Heart right ventricle (tissue), 16 donors: ENCODE measurements at regions not wholly inside any gene's neighbourhood (a gene's known extent, or its start where the extent isn't known, plus 50 kb on each side); places are given as distances from the start of the nearest gene placed in this dataset.
A peak's percentile ranks its signal among the peaks of the same experiment; 100 is the strongest.

Source experiments
- ATAC-seq, 8 donors: fragments of 200-7000 bp; cut with Tn5 transposase; one replicate each; pipeline ENCODE4 v1.9.1; 2020; ENCODE audit warnings: mild to moderate bottlenecking in 8 of 8, moderate library complexity in 8 of 8, moderate number of reproducible peaks in 1 of 8
- DNase-seq, 2 donors: peaks; one replicate each; pipeline ENCODE4 v3.0.0-alpha.2; 2020
- H3K27ac ChIP-seq, 10 donors: fragments of 200-600 bp; sonication (generic) in 2 of 10; one replicate each; pipeline versions ENCODE4 v1.5.0 to v1.8.0; 2020 to 2022; ENCODE audit warnings: mild to moderate bottlenecking in 3 of 10
- H3K27me3 ChIP-seq, 7 donors: fragments of 200-600 bp; one replicate each; pipeline ENCODE4 v1.8.0; 2021 to 2022; ENCODE audit warnings: mild to moderate bottlenecking in 2 of 7
- H3K36me3 ChIP-seq, 9 donors: fragments of 200-600 bp; sonication (generic) in 1 of 9; one replicate each; pipeline versions ENCODE4 v1.5.0 to v1.8.0; 2020 to 2022; ENCODE audit warnings: mild to moderate bottlenecking in 2 of 9
- H3K4me1 ChIP-seq, 9 donors: fragments of 200-600 bp; sonication (generic) in 1 of 9; one replicate each; pipeline versions ENCODE4 v1.5.0 to v1.8.0; 2020 to 2022; ENCODE audit warnings: mild to moderate bottlenecking in 4 of 9
- H3K4me3 ChIP-seq, 10 donors: fragments of 200-600 bp; sonication (generic) in 2 of 10; one replicate each; pipeline versions ENCODE4 v1.5.0 to v1.8.0; 2020 to 2022; ENCODE audit warnings: mild to moderate bottlenecking in 7 of 10, moderate library complexity in 2 of 10
- H3K9me3 ChIP-seq, 11 donors: fragments of 200-600 bp in 10 of 11; sonication (generic) in 2 of 11; one replicate each; pipeline versions ENCODE4 v1.5.0 to v1.8.0; 2013 to 2022; ENCODE audit warnings: mild to moderate bottlenecking in 2 of 11, control low read depth in 1 of 11, moderate library complexity in 1 of 11
- WGBS, 2 donors: extraction: QIAGEN DNeasy Blood & Tissue Kit; methylation state at CpG; one replicate each; pipeline ENCODE4 v1.1.7; 2013; ENCODE audit warnings: inconsistent platforms in 1 of 2; 5-methylcytosine and 5-hydroxymethylcytosine counted together
- intact Hi-C, 10 donors: fragments of 100-400 bp; cut with DNase I; formaldehyde crosslinking; loops; one replicate each; pipeline versions ENCODE4 v1.11.1 to v1.14.2; 2022
- TF ChIP-seq, protein P1 (sequence below), 9 donors: fragments of 200-600 bp; sonication (generic) in 2 of 9; IDR thresholded peaks; one replicate each; pipeline versions ENCODE4 v1.5.0 to v1.8.0; 2021 to 2022; ENCODE audit warnings: antibody characterized with exemption in 9 of 9, mild to moderate bottlenecking in 5 of 9, moderate library complexity in 1 of 9
- donor health status: Arrhythmogenic right ventricular cardiomyopathy.
- donor health status: ischemic (EF 13 %, LVEDD 7.1; RV severe dilation, severe dysfunction).
- donor health status: healthy with polysubstance abuse.
- donor health status: DM: no; HTN: yes; CAD: no.
- donor health status: DM: no; HTN: no; CAD: no.
- donor health status: ischemic (EF 25% LVEDD 6.9; RV normal size, moderate dysfunction).
- donor health status: ischemic (EF 25% LVEDD 5.7; RV mildly dilated, moderate dysfunction).
- donor health status: healthy.
- donor health status: DM: yes; HTN: yes; CAD: no.
- donor health status: Ischemic cardiomyopathy.
- donor health status: ischemic (EF 35%, LVEDD 5.7; RV mildly dilated, moderate dysfunction).
- donor health status: nonischemic (EF 11% LVEDD 7.7; RV severe dilation, severe dysfunction).
- donor health status: DM: yes; HTN: yes; CAD: no.
- donor health status: PGD.
- donor health status: ischemic (EF 29% LVEDD 5.4; RV normal size, mild dysfunction).
- donor health status: nonischemic (EF 23%, LVEDD 6.1; RV moderate dilation, normal function).

GRCh38 chr22:27656970-27657369, 144.6 kb downstream of the MN1 start:
- ATAC-seq (no peak), DNase-seq (no peak)
- peaks cover 0 to 13% (median 5%) of the 10 kb centered on the region in 9 donors for H3K4me1 ChIP-seq
- H3K27me3 ChIP-seq = no peaks in the 10 kb centered on the region
- no peak overlapping the region for H3K27ac ChIP-seq
- no peaks in the 10 kb centered on the region for H3K36me3 ChIP-seq
- TF ChIP-seq, protein P1, sequence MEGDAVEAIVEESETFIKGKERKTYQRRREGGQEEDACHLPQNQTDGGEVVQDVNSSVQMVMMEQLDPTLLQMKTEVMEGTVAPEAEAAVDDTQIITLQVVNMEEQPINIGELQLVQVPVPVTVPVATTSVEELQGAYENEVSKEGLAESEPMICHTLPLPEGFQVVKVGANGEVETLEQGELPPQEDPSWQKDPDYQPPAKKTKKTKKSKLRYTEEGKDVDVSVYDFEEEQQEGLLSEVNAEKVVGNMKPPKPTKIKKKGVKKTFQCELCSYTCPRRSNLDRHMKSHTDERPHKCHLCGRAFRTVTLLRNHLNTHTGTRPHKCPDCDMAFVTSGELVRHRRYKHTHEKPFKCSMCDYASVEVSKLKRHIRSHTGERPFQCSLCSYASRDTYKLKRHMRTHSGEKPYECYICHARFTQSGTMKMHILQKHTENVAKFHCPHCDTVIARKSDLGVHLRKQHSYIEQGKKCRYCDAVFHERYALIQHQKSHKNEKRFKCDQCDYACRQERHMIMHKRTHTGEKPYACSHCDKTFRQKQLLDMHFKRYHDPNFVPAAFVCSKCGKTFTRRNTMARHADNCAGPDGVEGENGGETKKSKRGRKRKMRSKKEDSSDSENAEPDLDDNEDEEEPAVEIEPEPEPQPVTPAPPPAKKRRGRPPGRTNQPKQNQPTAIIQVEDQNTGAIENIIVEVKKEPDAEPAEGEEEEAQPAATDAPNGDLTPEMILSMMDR (IDR thresholded peaks at IDR 0.05) = no peak
- intact Hi-C loops = no loop called here
- no peak overlapping the region for H3K4me3 ChIP-seq
- H3K9me3 ChIP-seq = peaks cover 0 to 13% (median 0%) of the 10 kb centered on the region in 11 donors

DNA sequence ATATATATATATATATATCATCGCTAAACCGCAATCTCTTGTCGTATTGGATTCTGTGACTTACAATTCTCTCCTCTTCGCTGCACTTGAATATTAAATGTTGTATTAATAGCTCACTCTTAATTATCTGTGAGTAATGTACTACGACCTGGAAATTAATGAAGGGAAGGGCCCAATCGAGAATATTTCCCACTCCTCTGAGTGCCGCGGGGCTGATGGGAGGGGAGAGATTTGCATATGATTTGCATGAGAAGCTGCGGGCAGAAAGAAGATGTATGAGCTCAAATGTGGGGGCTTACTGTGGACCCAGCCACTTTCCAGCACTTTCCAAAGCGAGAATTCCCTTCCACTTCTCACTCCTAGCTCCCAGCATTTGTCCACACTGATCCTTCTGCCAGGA, 141.2 kb downstream of the MN1 start:
- Histone ChIP-seq H3K36me3 (no peaks in the 10 kb centered on the region), H3K4me1 (peaks cover 7 to 19% (median 11%) of the 10 kb centered on the region in 9 donors), H3K27ac (no peak overlapping the region), H3K4me3 (no peak overlapping the region), H3K27me3 (no peaks in the 10 kb centered on the region), H3K9me3 (peaks cover 0 to 13% (median 0%) of the 10 kb centered on the region in 11 donors)
- TF ChIP-seq, protein P1 (IDR thresholded peaks at IDR 0.05) = no peak
- DNase-seq (no peak), ATAC-seq (no peak)
- intact Hi-C loops = loop anchor here in 3 of 10 donors (10.0 kb wide), 2 partner anchors 124 to 134 kb away; no protein-coding TSS in a partner anchor
- 90 to 95% methylated on average over 10 of the region's 10 CpGs for WGBS, 2 donors

DNA sequence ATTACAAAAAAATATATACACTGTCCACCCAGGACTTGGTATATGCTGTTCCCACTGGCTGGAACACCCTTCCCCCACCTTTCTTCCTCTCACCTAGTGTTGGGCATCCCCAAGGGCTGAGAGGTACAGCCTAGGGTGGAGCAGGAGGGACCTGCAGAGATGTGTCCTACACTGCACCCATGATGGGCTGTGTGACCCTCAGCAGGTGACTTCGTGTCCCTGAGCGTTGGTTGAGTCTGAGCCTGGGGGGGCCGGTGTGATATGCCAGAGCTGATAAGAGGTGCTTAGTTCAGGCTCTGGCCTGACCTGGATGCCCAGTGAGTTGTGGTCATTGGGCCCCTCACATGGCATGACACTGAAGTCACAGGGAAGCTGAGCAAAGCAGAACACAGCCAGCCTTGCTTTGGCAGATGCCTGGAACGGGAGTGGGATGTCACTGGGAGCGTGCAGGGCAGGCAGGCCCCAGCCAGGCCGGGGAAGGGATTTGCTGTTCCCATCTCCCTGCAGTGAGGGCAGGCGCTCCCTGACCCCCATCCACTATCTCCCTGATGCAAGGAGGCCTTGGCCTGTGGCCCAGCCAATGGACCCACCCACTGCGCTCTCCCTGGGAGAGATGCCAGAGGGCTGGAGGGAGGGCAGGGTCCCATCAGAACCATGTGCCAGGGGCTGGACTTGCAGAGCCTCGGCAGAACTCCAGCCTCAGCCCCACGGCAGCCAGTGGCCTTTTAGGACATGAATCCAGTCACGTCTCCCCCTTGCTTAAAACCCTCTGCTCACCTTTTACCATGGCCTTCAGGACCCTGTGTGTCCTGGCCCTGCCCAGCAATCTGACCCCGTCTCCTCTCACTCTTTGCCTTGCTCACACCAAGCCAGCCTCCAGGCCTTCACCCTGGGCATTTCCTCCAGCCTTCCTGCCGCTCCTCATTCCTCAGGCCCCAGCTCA, 138.9 kb downstream of the MN1 start:
- TF ChIP-seq, protein P1 (IDR thresholded peaks at IDR 0.05) = no peak
- Histone ChIP-seq H3K27ac (peak overlapping the region; percentile 7 to 89 (median 74)), H3K4me1 (peaks cover 7 to 28% (median 13%) of the 10 kb centered on the region in 9 donors), H3K9me3 (peaks cover 0 to 10% (median 3%) of the 10 kb centered on the region in 11 donors), H3K4me3 (no peak overlapping the region), H3K27me3 (no peaks in the 10 kb centered on the region), H3K36me3 (no peaks in the 10 kb centered on the region)
- 23 to 34% methylated on average over 13 of the region's 13 CpGs for WGBS, 2 donors
- DNase-seq = peak; percentile 83 to 85
- ATAC-seq = peak; percentile 86 to 97 (median 92)
- intact Hi-C loops = loop anchor here in 3 of 10 donors (10.0 kb wide), 2 partner anchors 122 to 132 kb away; no protein-coding TSS in a partner anchor

DNA sequence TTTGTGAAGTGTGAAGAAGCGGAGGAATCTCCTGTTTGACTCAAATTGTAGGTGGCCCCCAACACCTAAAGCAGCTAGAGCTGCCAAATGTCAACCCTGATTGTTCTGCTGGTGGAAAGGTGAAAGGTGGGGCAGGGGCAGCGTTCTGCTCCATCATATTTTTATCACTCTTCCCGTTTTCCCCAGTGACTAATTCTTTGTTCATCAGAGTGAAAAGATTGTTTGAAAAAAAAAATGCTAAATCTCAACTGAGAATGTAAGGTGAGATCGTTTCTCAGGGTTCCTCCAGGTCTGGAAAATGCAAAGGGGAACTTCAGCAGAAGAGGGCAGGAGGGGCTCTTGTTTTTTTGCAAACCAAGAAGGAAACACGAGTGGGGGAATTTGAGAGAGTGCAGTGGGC, 137.7 kb downstream of the MN1 start:
- Histone ChIP-seq H3K36me3 (no peaks in the 10 kb centered on the region), H3K27ac (peak overlapping the region in 5 of 10 donors; percentile 71 to 89 (median 82)), H3K27me3 (no peaks in the 10 kb centered on the region), H3K4me3 (no peak overlapping the region), H3K9me3 (peaks cover 0 to 10% (median 3%) of the 10 kb centered on the region in 11 donors), H3K4me1 (peaks cover 7 to 33% (median 15%) of the 10 kb centered on the region in 9 donors)
- no peak for DNase-seq
- TF ChIP-seq, protein P1 (IDR thresholded peaks at IDR 0.05) = no peak
- intact Hi-C loops = loop anchor here in 3 of 10 donors (10.0 kb wide), 2 partner anchors 121 to 131 kb away; no protein-coding TSS in a partner anchor
- 72 to 79% methylated on average over 5 of the region's 5 CpGs for WGBS, 2 donors
- ATAC-seq = no peak
